ENCODE measurements at regions not wholly inside any gene's neighbourhood (a gene's known extent, or its start where the extent isn't known, plus 50 kb on each side); places are given as distances from the start of the nearest gene placed in this dataset.

- TF ChIP-seq REST (IDR thresholded peaks at IDR 0.05; ENCODE audit: insufficient replicate concordance, low read depth) (no peak), CTCF (IDR thresholded peaks at IDR 0.05; ENCODE audit: insufficient read depth, low read length) (no peak), GABPA (IDR thresholded peaks at IDR 0.05; ENCODE audit: low read depth) (no peak), POLR2AphosphoS5 (IDR thresholded peaks at IDR 0.05; ENCODE audit: low read depth) (no peak), SPI1 (IDR thresholded peaks at IDR 0.05; ENCODE audit: borderline replicate concordance, low read depth) (no peak)
- no peak for DNase-seq (ENCODE audit: low read depth in 1 of 2, low spot score in 1 of 2)
- no peak overlapping the region for H3K4me3 ChIP-seq (replicated peaks; ENCODE audit: insufficient read depth, low read length)
- H3K27ac ChIP-seq (replicated peaks) = no peak overlapping the region
- no peaks in the 10 kb centered on the region for H3K27me3 ChIP-seq (ENCODE audit: insufficient read depth, poor library complexity, severe bottlenecking)
Observed at GRCh38 chr20:60800185-60800584, 451.9 kb upstream of the CDH4 start.

- Histone ChIP-seq H3K4me3 (replicated peaks; ENCODE audit: insufficient read depth, low read length) (no peak overlapping the region), H3K27me3 (ENCODE audit: insufficient read depth, poor library complexity, severe bottlenecking) (no peaks in the 10 kb centered on the region), H3K27ac (replicated peaks) (no peak overlapping the region)
- no peak for DNase-seq (ENCODE audit: low read depth in 1 of 2, low spot score in 1 of 2)
- TF ChIP-seq POLR2AphosphoS5 (IDR thresholded peaks at IDR 0.05; ENCODE audit: low read depth) (no peak), SPI1 (IDR thresholded peaks at IDR 0.05; ENCODE audit: borderline replicate concordance, low read depth) (no peak), CTCF (IDR thresholded peaks at IDR 0.05; ENCODE audit: insufficient read depth, low read length) (no peak), GABPA (IDR thresholded peaks at IDR 0.05; ENCODE audit: low read depth) (no peak), REST (IDR thresholded peaks at IDR 0.05; ENCODE audit: insufficient replicate concordance, low read depth) (no peak)
Observed at GRCh38 chr20:60802676-60803075, 449.4 kb upstream of the CDH4 start.

- H3K27ac ChIP-seq (replicated peaks) = no peak overlapping the region
- TF ChIP-seq REST (IDR thresholded peaks at IDR 0.05; ENCODE audit: insufficient replicate concordance, low read depth) = no peak
- H3K4me3 ChIP-seq (replicated peaks; ENCODE audit: insufficient read depth, low read length) = no peak overlapping the region
- no peak for DNase-seq (ENCODE audit: low read depth in 1 of 2, low spot score in 1 of 2)
- no peaks in the 10 kb centered on the region for H3K27me3 ChIP-seq (ENCODE audit: insufficient read depth, poor library complexity, severe bottlenecking)
Observed at GRCh38 chr20:60803335-60804055, 448.6 kb upstream of the CDH4 start.

Data from HL-60 (cell line).